IMR-90 (cell line): ENCODE measurements at regions not wholly inside any gene's neighbourhood (a gene's known extent, or its start where the extent isn't known, plus 50 kb on each side); places are given as distances from the start of the nearest gene placed in this dataset.

Experiments used
- FOS ChIP-seq: fragments of 150-350 bp; IDR thresholded peaks from 2 replicates; pipeline ENCODE4 v1.6.1; 2016; ENCODE audit warnings: low read depth, low read length
- RAD21 ChIP-seq: IDR thresholded peaks from 2 replicates; pipeline ENCODE4 v1.6.1; 2012; ENCODE audit warnings: low read length, improper control_type of control experiment
- RFX5 ChIP-seq: IDR thresholded peaks from 2 replicates; pipeline ENCODE4 v1.8.0; 2012; ENCODE audit warnings: low read depth, mild to moderate bottlenecking, low read length, moderate library complexity
- TF ChIP-seq, protein P1 (sequence below): conservative IDR thresholded peaks from 2 replicates; pipeline ENCODE4 v1.5.1; 2012; ENCODE audit warnings: mild to moderate bottlenecking, low read depth, low read length, improper control_type of control experiment

DNA sequence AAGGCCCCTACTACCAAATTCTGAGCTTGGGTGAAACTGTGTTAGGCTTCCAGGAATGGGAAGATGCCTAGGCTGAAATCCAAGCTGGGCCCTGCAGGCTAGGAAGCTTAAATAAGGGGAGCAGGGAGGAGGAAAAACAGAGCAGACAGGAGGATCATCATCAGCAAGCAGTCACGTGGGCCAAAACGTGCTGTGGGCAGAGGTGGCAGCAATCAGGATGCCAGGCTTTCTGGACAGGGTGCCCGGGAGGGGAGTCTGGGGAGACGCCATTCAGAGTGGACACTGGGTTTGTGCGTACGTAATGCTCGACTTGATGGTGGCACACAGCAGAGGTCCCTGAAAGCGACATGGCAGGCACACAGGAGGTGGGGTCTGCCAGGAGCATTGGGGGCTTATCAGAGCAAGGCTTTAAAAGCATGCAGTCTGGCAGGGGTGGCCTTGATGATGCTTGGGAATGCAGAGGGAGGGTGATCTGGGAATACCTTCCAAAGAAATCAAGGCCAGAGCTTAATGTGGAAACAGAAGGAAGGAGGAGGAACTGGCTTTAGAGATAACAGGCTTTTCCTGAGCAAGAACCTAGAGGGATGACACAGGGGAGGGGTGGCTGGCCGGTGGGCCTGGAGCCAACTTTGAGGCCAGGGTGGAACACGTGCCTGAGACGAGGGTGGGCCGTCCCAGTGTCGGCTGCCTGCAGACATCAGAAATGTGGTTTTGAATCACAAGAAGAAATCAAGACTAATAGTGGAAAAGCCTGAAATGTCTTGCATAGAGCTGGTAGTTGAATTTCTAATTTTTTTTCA, 212.5 kb downstream of the GADD45G start:
- TF ChIP-seq RAD21 (no peak), FOS (no peak), RFX5 (no peak)
- TF ChIP-seq, protein P1, sequence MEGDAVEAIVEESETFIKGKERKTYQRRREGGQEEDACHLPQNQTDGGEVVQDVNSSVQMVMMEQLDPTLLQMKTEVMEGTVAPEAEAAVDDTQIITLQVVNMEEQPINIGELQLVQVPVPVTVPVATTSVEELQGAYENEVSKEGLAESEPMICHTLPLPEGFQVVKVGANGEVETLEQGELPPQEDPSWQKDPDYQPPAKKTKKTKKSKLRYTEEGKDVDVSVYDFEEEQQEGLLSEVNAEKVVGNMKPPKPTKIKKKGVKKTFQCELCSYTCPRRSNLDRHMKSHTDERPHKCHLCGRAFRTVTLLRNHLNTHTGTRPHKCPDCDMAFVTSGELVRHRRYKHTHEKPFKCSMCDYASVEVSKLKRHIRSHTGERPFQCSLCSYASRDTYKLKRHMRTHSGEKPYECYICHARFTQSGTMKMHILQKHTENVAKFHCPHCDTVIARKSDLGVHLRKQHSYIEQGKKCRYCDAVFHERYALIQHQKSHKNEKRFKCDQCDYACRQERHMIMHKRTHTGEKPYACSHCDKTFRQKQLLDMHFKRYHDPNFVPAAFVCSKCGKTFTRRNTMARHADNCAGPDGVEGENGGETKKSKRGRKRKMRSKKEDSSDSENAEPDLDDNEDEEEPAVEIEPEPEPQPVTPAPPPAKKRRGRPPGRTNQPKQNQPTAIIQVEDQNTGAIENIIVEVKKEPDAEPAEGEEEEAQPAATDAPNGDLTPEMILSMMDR = no peak
